ENCODE measurements at regions not wholly inside any gene's neighbourhood (a gene's known extent, or its start where the extent isn't known, plus 50 kb on each side); places are given as distances from the start of the nearest gene placed in this dataset.

DNA sequence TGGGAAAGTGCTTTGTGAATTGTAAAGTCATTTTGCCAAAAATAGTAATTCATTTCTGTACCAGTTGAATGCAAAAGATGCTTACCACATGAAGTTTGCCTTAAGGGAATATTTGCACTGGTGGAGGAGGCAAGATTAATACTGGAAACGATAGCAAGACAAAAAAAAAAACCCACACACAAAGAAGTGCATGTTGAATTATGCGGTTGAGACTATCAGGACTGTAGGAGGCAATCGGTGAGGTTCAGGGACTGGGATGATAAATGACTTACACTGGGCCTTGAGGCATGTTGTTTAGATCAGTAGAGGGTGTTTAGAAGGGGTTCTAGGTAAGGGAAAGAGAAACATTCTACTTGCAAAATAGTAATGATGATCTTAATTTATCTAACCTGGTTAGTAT lies 142.2 kb upstream of the HMGA2 start:
- 60% methylated on average over 3 of the region's 3 CpGs for WGBS
- no peak overlapping the region for H3K4me3 ChIP-seq (ENCODE audit: low read depth, low read length)
- no peak overlapping the region for H3K27ac ChIP-seq (ENCODE audit: low read depth)

DNA sequence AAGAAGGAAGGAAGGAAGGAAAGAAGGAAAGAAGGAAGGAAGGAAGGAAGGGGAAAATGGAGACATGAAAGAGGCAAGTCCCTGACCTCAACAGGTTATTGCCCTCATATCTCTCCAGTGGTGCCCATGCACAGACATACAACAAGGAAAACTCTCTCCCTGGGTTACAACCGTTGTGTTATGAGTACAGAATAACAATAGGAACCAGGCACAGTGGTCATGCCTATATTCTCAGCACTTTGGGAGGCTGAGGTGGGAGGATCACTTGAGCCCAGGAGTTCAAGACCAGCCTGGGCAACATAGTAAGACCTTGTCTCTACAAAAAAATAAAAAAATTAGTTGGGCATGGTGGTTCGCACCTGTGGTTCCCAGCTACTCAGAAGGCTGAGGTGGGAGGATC lies 139.4 kb upstream of the HMGA2 start:
- no peak overlapping the region for H3K27ac ChIP-seq (ENCODE audit: low read depth)
- no peak for DNase-seq (ENCODE audit: extremely low spot score)
- H3K36me3 ChIP-seq (ENCODE audit: insufficient read depth): no peaks in the 10 kb centered on the region
- no peak overlapping the region for H3K4me3 ChIP-seq (ENCODE audit: low read depth, low read length)
- WGBS: 88% methylated on average over 2 of the region's 2 CpGs
- H3K4me1 ChIP-seq (ENCODE audit: insufficient read depth): no peaks in the 10 kb centered on the region

More for the DNA sequence above, 142.2 kb upstream of the HMGA2 start:
- DNase-seq (ENCODE audit: extremely low spot score): no peak
- H3K4me1 ChIP-seq (ENCODE audit: insufficient read depth): no peaks in the 10 kb centered on the region
- no peaks in the 10 kb centered on the region for H3K36me3 ChIP-seq (ENCODE audit: insufficient read depth)

DNA sequence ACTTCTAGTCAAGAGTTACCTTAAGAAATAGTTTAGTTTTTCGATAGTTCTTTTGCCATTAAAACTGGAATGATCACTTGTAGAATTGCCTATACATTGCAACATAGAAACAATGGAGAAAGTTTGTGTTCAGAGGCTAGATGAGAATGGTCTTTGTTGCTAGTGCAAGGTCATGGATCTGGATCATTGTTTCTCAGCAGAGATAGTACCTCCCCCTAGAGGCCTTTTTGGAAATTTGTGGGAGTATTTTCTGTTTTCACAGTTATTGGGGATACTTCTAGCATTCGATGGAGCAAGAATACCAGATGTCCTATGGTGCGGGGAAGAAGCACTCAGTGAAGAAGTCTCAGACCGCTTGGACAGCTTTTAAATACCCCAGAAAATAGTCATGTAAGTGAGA lies 138.8 kb upstream of the HMGA2 start:
- WGBS: 73% methylated on average over 4 of the region's 4 CpGs
- no peak overlapping the region for H3K4me3 ChIP-seq (ENCODE audit: low read depth, low read length)
- H3K27ac ChIP-seq (ENCODE audit: low read depth): no peak overlapping the region
- H3K36me3 ChIP-seq (ENCODE audit: insufficient read depth): no peaks in the 10 kb centered on the region
- DNase-seq (ENCODE audit: extremely low spot score): no peak
- no peaks in the 10 kb centered on the region for H3K4me1 ChIP-seq (ENCODE audit: insufficient read depth)

DNA sequence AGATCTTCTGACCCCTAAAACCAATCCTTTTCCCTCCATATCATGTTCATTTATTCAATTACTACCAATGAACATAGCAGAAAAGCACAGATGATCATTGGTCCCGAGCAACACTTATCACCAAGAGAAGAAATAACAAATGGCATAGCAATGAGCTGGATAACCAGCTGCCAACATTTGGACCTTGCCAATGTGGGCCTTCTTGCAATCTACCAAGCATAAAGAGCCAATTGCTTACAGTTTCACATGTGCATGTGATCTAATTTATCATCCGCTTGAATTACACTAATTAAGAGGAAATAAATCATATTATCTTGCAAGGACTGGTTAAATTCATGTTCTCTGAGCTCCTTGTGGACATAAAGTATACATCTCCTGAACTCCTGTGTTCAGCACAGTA lies 134.8 kb upstream of the HMGA2 start:
- Histone ChIP-seq H3K4me3 (ENCODE audit: low read depth, low read length) (no peak overlapping the region), H3K27ac (ENCODE audit: low read depth) (no peak overlapping the region), H3K4me1 (ENCODE audit: insufficient read depth) (no peaks in the 10 kb centered on the region), H3K36me3 (ENCODE audit: insufficient read depth) (no peaks in the 10 kb centered on the region)
- 89% methylated on average over 2 of the region's 2 CpGs for WGBS
- no peak for DNase-seq (ENCODE audit: extremely low spot score)

DNA sequence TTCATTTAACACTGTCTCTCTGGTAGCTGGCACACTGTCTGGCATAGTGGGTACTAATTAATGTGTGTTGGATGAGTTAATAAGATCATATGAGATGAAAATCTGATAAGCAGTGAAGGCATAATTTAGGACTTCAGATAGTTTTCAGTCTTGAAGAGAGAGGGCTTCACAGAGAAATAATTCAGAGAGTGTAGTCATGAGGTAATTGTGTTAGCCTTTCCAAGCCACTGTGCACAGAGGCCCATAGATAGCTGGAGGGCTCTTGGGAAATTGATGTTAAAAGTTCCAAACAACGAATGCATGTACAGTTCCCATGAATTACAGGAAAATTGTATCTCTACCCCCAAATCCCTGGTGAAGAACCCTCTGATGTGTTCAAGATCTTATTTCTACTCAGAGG lies 133.8 kb upstream of the HMGA2 start:
- Histone ChIP-seq H3K27ac (ENCODE audit: low read depth) (no peak overlapping the region), H3K36me3 (ENCODE audit: insufficient read depth) (no peaks in the 10 kb centered on the region), H3K4me1 (ENCODE audit: insufficient read depth) (no peaks in the 10 kb centered on the region), H3K4me3 (ENCODE audit: low read depth, low read length) (no peak overlapping the region)
- no peak for DNase-seq (ENCODE audit: extremely low spot score)
- 80% methylated on average over 1 of the region's 1 CpG for WGBS

DNA sequence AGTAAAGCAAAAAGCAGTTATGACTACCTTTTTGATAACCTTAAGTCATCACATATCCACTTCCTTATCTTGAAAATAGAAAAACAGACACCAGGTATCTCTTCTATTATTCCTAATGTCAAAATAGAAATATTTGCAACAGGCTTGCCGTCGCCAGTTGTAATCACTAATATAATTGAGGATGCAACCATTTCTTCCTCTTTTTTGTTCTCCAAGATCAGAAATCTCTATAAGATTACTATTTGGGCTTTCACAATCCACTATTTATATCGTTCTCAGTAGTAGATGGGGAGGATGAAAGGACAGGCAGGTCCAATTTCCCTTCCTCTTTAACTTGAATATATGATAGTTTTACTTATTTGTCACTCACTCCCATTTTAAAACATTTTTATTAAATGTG lies 130.2 kb upstream of the HMGA2 start:
- WGBS: 78% methylated on average over 3 of the region's 3 CpGs
- DNase-seq (ENCODE audit: extremely low spot score): no peak
- Histone ChIP-seq H3K27ac (ENCODE audit: low read depth) (no peak overlapping the region), H3K4me3 (ENCODE audit: low read depth, low read length) (no peak overlapping the region), H3K4me1 (ENCODE audit: insufficient read depth) (no peaks in the 10 kb centered on the region), H3K36me3 (ENCODE audit: insufficient read depth) (no peaks in the 10 kb centered on the region)

DNA sequence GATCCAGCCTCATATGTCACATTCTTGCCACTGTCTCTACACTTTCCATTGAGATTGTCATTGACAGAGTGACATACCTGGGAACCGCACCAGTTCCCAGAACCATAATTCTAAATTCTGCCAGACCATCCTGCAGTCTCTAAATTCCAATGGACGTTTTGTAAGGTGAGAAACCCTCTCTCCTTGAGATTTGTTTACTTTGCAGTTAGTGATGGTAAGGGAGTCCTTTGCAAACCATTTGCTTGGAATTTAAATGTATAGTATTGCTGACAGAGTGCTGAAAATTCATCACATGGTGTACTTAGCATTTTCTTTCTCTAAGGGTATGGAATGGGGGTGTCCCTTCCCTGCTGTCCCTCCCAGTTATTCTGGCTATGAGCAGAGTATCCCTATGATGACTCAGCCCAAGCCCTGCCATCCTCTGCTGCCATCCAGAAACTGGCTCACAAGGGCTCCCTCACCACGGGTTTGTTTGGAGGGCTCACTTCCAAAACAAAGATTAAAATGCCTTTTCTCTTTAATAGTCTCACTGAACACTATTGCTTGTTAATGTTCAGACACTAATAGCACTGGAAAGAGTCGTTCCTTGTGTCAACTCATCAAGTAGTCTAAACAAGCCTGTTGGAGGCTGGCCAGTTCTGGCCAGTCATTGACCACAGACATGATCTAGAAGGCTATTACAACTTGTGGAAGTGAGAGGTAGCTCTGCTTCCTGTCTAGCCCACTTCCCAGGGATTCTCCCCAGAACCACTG lies 129.0 kb upstream of the HMGA2 start:
- Histone ChIP-seq H3K27ac (ENCODE audit: low read depth) (no peak overlapping the region), H3K36me3 (ENCODE audit: insufficient read depth) (no peaks in the 10 kb centered on the region), H3K4me3 (ENCODE audit: low read depth, low read length) (no peak overlapping the region), H3K4me1 (ENCODE audit: insufficient read depth) (no peaks in the 10 kb centered on the region)
- DNase-seq (ENCODE audit: extremely low spot score): peak; percentile 25
- 36% methylated on average over 4 of the region's 4 CpGs for WGBS

DNA sequence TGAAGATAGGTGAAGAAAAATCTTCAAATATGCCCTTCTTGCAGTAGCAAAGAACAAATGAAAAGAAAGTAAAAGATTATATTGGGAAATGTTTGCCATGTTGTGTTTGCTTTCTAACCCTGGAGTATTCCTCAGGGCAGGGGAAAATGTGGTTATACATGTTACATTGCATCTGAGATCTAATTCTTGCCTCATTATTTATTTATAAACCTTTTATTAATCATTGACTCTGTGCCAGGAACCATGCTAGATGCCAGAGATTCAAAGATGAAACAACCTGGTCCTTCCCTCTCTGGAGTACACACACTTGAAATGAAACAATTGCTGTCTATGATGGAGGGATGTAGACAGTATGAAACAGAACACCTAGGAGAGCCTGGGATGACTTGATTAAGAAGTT lies 128.1 kb upstream of the HMGA2 start:
- no peaks in the 10 kb centered on the region for H3K4me1 ChIP-seq (ENCODE audit: insufficient read depth)
- no peak for DNase-seq (ENCODE audit: extremely low spot score)

DNA sequence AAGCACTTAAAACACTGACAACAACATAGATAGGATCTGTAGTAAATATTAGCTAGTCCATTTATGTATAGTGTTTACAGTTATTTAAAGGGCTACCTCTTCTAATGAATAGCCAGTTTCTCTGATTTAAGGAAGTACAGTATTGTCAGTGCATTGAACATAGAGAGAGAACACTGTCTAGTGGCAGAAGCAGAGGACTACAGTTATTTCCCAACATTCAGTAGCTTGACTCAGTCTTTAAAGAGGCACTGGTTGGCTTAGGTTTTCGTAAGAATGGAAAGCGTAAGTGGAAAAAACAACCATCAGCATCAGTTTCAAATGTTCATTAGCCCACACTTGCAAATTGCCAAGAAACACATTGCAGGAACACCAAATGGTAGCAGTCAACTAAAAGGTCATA lies 125.0 kb upstream of the HMGA2 start:
- H3K4me1 ChIP-seq (ENCODE audit: insufficient read depth): no peaks in the 10 kb centered on the region
- H3K27ac ChIP-seq (ENCODE audit: low read depth): no peak overlapping the region
- H3K4me3 ChIP-seq (ENCODE audit: low read depth, low read length): no peak overlapping the region
- DNase-seq (ENCODE audit: extremely low spot score): no peak
- no peaks in the 10 kb centered on the region for H3K36me3 ChIP-seq (ENCODE audit: insufficient read depth)
- WGBS: 67% methylated on average over 2 of the region's 2 CpGs

More for the DNA sequence above, 128.1 kb upstream of the HMGA2 start:
- H3K27ac ChIP-seq (ENCODE audit: low read depth): no peak overlapping the region
- H3K36me3 ChIP-seq (ENCODE audit: insufficient read depth): no peaks in the 10 kb centered on the region
- no peak overlapping the region for H3K4me3 ChIP-seq (ENCODE audit: low read depth, low read length)

DNA sequence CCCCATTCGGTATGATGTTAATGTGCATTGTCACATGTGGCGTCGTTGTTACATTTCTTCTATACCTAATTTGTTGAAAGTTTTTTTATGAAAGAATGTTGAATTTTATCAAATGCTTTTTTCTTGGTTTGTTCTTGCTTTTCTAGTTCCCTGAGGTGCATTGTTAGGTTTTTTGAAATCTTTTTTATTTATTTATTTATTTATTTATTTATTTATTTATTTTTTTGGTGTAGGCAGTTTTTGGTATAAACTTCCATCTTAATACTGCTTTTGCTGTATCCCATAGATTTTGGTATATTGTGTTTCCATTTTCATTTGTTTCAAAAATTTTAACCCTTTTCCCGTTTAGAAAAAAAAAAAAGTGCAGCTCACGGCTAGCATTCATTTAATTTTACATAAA lies 121.1 kb upstream of the HMGA2 start:
- 98% methylated on average over 5 of the region's 5 CpGs for WGBS

DNA sequence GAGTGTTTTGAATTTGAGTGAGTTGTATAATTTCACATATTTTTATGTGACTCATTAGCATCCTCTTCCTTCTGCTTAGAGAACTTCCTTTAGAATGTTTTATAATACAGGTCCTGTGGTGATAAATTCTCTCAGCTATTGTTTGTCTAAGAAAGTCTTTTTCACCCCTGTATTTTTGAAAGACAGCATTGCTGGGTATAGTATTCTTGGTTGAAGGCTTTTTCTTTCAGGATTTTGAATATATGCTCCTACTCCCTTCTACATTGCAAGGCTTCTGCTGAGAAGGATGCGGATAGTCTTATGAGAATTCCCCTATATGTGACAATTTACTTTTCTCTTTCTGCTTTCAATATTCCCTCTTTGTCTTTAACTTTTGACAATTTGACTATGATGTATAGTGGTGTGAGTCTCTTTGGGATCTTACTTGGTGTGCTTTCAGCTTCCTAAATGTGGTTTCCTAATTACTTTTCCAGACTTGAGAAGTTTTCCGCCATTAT lies 118.9 kb upstream of the HMGA2 start:
- no peak overlapping the region for H3K4me3 ChIP-seq (ENCODE audit: low read depth, low read length)
- H3K36me3 ChIP-seq (ENCODE audit: insufficient read depth): no peaks in the 10 kb centered on the region
- WGBS: 99% methylated on average over 2 of the region's 2 CpGs
- DNase-seq (ENCODE audit: extremely low spot score): no peak
- no peaks in the 10 kb centered on the region for H3K4me1 ChIP-seq (ENCODE audit: insufficient read depth)
- no peak overlapping the region for H3K27ac ChIP-seq (ENCODE audit: low read depth)

More for the DNA sequence above, 121.1 kb upstream of the HMGA2 start:
- Histone ChIP-seq H3K4me1 (ENCODE audit: insufficient read depth) (no peaks in the 10 kb centered on the region), H3K27ac (ENCODE audit: low read depth) (no peak overlapping the region), H3K36me3 (ENCODE audit: insufficient read depth) (no peaks in the 10 kb centered on the region), H3K4me3 (ENCODE audit: low read depth, low read length) (no peak overlapping the region)
- no peak for DNase-seq (ENCODE audit: extremely low spot score)

DNA sequence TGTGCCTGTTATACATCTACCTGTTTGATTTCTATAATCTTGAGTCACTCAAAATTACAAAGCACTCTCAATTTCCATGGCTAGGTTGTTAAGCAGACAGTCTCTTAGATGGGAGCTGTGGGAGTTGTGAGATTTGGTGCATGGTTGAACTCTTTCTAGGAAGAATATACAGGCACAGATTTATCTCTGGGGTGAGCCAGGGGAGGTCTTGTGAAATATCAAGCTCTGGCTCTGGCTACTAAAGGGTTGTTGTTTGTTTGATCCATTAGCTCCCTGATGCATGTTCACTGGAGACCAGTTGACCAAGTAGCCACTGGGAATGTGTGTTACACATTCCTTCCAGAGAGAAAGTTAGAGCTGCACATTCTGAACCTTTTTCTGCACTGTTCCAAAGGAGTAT lies 117.2 kb upstream of the HMGA2 start:
- Histone ChIP-seq H3K27ac (ENCODE audit: low read depth) (no peak overlapping the region), H3K4me1 (ENCODE audit: insufficient read depth) (no peaks in the 10 kb centered on the region), H3K36me3 (ENCODE audit: insufficient read depth) (no peaks in the 10 kb centered on the region), H3K4me3 (ENCODE audit: low read depth, low read length) (no peak overlapping the region)
- DNase-seq (ENCODE audit: extremely low spot score): no peak

DNA sequence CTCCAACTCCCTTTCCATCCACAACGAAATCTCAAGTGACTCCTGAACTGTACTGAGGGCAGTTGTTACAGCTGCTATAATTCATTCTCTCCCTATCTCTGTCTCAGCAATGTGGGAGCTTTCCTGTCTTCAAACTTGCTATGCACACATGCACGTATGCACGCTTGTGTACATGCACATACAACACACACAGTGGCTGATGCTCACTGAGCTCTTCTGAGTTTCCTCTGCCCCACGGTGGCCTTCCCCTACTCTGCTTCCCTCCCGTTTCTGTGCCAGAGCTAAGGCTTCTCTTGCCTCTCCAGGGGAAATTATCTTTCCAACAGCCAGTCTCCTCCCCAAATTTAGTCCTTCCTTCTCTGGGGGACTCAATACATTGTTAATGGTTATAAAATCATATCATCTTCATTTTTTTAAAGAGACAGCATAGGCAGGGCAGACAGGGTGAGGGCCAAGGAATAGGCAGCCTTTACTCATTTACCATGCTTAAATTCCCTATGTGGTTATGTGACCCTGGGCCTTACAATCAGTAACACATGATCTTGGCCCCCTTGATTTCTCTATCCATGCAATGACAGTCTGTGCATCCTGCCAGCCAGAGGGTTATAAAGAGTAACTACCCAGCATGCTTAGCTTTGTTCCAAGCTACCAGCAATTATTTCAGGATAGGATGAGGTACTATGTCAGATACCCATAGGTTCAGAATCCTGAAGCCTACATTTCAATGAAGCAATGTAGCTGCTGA lies 111.9 kb upstream of the HMGA2 start:
- DNase-seq (ENCODE audit: extremely low spot score): no peak
- Histone ChIP-seq H3K36me3 (ENCODE audit: insufficient read depth) (no peaks in the 10 kb centered on the region), H3K4me3 (ENCODE audit: low read depth, low read length) (no peak overlapping the region), H3K4me1 (ENCODE audit: insufficient read depth) (no peaks in the 10 kb centered on the region), H3K27ac (ENCODE audit: low read depth) (no peak overlapping the region)
- 76% methylated on average over 5 of the region's 5 CpGs for WGBS

DNA sequence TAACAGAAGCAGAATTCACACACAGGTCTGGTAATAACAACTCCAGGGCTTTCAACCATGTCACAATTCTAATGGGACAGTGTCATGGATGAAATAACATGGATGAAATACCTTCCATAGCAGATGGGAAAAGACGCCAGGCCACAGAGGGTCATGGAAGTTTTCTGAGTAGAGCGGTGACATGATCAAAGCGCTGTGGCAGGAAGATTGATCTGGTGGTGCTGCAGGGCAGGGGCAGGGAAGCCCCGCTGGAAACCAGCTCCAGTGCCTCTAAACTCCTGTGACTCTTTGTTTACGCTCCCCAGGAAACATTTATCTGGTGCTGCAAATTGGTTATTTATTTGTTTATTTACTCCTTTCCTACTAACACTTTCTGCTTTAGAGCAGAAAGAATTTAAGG lies 108.3 kb upstream of the HMGA2 start:
- 81% methylated on average over 5 of the region's 5 CpGs for WGBS
- no peak for DNase-seq (ENCODE audit: extremely low spot score)
- no peaks in the 10 kb centered on the region for H3K4me1 ChIP-seq (ENCODE audit: insufficient read depth)
- H3K27ac ChIP-seq (ENCODE audit: low read depth): no peak overlapping the region
- H3K4me3 ChIP-seq (ENCODE audit: low read depth, low read length): no peak overlapping the region
- no peaks in the 10 kb centered on the region for H3K36me3 ChIP-seq (ENCODE audit: insufficient read depth)

All from urinary bladder (tissue), 3 donors.